GM19468 (cell line): ENCODE measurements at regions not wholly inside any gene's neighbourhood (a gene's known extent, or its start where the extent isn't known, plus 50 kb on each side); places are given as distances from the start of the nearest gene placed in this dataset.

ENCODE experiments used
- ATAC-seq: cut with Tn5 transposase; IDR thresholded peaks from one replicate; pipeline ENCODE4 v1.9.1; 2021; ENCODE audit warnings: mild to moderate bottlenecking, moderate library complexity, moderate number of reproducible peaks; ENCODE audit not compliant: unreplicated experiment; ENCODE audit errors: extremely low read depth

DNA sequence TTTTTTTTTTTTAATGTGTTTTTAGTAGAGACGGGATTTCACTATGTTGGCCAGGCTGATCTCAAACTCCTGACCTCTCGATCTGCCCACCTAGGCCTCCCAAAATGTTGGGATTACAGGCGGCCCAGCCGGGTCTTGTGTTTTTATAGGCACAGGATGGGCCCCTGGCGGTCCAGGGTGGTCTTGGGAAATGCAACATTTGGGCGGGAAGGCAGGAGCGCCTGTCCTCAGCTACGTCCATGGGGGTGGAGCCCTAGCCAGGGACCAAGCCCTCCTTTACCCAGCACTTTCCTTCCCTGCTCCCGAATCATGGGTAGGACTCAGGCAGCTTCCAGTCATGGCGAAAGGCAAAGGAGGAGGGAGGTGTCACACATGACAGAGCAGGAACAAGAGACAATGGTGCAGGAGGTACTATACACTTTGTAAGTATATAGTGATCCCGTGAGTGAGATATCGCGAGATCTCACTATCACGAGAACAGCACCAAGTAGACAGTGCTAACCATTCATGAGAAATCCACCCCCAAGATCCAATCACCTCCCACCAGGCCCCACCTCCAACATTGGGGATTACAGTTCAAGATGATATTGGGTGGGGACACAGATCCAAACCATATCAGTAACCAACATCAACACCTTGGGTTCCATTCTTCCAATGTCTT, 226.7 kb upstream of the WSCD1 start:
- no peak for ATAC-seq

- ATAC-seq: no peak
Measured at GRCh38 chr17:5846001-5846400, 224.2 kb upstream of the WSCD1 start.

GRCh38 chr17:5854871-5855554, 215.2 kb upstream of the WSCD1 start:
- ATAC-seq: no peak

DNA sequence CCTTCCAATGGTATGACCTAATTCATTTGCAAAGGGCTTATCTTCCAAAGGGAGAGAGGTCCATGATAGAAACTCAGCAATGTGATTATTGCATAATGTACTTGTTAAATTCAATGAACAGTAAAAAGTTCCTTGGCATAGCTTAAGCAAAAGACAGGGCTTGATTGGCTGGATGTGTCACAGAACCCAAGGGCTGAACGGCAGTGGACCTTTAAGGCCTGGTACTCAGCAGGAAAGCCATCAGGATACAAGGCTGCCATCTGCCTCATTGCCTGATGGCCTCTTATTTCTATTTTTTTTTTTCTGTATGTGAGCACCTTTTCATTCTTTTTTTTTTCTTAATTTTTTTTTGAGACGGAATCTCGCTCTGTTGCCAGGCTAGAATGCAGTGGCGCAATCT, 208.9 kb upstream of the WSCD1 start:
- ATAC-seq: no peak

DNA sequence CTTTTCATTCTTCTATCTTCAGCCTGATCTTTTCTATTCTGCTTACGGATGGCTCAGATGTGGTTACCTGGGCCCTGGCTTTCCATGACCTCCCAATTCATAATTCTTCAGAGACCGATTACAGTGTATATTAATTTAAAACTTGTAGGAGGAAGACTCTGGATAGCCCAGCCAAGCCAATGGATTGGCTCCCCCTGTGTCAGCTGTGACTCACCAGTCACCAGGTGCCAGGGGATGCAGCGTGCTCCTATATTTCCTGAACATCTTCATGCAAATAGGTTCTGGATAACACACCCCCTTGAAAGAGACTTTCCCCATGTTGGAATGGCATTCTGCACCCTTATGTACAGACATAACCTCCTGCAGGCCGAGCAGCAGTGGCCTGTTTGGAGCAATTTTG, 208.3 kb upstream of the WSCD1 start:
- ATAC-seq: no peak

GRCh38 chr17:5862395-5862794, 207.8 kb upstream of the WSCD1 start:
- no peak for ATAC-seq

DNA sequence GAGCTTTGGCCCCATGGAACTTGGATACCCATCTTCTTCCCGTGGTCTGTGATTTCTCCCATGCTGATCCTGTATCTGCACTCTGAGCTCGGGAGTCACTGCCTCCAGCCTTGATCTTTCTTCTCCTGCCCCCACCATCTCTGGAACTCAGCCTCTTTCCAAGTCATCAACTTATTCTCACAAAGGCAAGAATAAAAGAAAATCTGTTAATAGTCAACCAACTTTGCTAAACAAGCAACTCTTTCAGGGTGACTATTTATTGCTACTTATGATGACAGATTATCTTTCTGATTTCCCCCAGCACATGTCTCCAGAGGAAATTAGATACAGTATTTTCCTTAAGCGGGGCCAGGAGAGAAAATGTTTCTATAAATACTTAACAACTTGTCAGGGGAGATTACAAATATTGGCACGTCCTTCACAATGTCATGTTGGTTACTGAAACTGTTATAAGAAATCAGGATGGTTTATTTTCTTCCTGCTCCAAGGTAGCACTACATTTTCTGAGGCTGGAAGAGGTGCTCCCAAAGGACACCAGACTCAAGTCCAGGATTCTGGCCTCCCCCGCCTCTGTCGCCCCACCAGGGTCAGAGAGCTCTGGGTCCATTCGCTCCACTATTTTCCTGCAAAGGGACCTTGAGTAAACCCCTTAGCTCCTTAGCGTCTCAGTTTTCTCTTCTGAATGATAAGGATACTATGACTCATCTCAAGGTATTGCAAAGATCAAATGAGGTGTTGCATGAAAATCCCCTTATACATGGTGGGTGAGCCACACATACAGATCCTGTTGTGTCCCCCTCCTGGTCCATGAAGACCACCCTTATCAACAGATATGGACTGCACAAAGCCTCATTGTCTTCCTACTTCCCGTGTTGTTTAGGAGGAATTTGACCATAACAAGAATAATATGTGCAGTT, 205.2 kb upstream of the WSCD1 start:
- no peak for ATAC-seq

GRCh38 chr17:5866978-5867377, 203.2 kb upstream of the WSCD1 start:
- no peak for ATAC-seq

GRCh38 chr17:5869041-5869745, 201.0 kb upstream of the WSCD1 start:
- ATAC-seq: no peak

DNA sequence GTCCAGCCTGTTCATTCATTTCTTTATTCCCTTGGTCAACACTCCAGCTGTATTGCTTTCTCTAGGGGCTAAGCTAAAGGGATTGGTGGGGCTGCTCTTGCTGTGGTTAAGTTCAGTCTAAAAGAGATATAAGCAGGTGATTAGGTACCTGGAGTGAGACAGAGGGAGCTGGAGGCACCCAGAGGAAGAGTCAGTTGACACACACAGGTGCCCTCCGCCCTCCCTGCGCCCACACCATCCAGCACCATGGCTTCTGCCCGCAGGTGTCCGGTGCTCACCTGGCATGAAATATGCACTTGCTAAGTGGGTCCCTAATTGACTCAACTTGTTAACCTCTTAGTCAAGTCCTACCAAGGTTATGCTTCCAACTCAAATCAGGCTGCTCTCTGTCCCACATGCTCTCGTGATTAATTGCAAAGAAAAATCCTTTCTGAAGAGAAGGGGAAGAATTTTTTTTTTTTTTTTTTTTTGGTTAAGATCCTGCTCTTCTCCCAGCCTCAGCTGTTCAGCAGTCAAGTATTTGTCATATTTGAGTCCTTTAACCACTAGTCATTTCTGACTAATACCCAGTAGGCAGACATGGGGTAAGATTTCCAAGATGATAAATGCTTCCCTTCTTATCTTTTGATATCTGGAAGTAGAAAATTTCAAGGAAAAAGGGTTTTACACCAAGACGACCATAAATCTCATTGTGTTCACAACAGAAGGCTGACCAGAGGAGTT, 199.8 kb upstream of the WSCD1 start:
- ATAC-seq: no peak

- no peak for ATAC-seq
Measured at GRCh38 chr17:5871666-5872065, 198.5 kb upstream of the WSCD1 start.

- ATAC-seq: no peak
Measured at GRCh38 chr17:5872831-5873230, 197.3 kb upstream of the WSCD1 start.

DNA sequence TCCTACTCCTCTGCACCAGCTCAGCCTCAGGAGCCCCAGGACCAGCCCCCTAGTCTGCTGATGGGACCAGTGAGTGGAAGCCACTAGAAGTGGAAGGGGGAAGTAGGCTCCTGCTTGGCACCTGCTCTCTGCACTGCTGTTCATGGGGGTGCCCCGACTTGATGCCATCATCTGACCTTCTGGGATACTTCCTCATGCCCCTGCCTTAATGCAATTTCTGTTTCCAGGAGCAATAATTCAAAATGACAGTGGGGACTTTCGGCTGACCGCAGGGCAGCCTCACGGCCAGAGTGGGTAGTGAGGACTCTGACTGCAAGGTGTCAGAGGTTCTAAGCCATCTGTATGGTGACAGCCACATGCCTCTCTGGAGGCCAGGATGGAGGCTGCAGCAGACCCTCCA, 196.4 kb upstream of the WSCD1 start:
- ATAC-seq: no peak

- no peak for ATAC-seq
Measured at GRCh38 chr17:5874486-5874885, 195.7 kb upstream of the WSCD1 start.

- ATAC-seq: no peak
Measured at GRCh38 chr17:5877366-5877765, 192.8 kb upstream of the WSCD1 start.

DNA sequence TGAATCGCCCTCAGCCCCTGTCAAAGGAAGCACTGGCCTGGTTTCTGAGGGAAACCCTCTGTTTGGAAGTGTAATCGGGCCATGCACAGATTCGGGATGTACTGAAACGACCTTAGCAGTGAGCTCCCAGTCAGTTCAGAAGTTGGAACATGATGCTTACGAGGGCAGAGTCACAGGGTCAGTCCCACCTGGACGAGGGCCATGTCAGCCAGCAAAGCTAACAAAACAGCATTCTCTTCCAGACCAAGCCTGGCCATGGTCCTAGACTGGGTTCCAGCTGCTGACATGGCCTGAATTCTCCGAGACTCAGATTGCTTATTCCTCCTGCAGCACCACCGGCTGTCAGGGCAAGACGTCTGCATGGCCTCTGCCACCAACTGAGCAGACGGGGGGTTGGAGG, 192.2 kb upstream of the WSCD1 start:
- ATAC-seq: no peak

- no peak for ATAC-seq
Measured at GRCh38 chr17:5881849-5882248, 188.3 kb upstream of the WSCD1 start.

DNA sequence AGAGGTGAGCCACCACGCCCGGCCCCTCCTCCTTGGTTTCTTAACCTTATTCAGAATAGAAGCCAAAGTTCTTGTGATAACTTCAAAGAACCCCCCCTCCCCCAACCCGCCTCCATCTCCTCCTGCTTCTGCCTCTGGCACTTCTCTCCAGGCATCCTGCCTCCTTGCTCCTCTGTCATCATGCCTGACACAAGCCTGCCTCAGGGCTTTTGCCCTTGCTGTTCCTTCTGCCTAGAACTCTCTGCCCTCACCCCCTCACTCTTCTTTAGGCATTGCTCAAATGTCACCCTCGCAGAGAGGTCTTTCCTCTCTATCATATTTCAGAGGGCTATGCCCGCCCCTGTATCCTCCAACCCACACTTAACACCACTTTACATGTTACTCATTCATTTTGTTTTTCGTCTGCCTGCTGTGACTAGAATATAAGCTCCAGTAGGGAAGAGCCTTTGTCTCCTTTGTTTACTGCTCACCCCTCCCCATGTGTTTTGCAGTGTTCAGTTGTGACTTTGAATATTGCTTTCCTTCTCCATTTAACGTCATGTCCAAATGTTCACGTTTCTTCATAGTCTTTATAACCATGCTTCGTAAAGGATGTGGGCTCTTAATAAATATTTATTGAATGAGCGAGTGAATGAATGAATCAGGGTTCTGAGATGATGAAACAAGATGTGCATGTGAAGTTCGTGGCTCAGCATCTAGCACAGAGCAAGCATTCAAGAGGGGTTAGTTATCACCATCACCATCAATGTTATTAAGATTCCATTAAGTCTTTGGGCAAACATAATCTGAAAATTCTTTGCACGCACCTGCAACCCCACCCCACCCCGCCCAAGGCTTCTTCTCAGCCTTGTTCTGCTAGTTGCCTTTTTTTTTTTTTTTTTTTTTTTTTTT, 186.2 kb upstream of the WSCD1 start:
- no peak for ATAC-seq

GRCh38 chr17:5885336-5885735, 184.8 kb upstream of the WSCD1 start:
- ATAC-seq: no peak
